ENCODE measurements at regions not wholly inside any gene's neighbourhood (a gene's known extent, or its start where the extent isn't known, plus 50 kb on each side); places are given as distances from the start of the nearest gene placed in this dataset.

DNA sequence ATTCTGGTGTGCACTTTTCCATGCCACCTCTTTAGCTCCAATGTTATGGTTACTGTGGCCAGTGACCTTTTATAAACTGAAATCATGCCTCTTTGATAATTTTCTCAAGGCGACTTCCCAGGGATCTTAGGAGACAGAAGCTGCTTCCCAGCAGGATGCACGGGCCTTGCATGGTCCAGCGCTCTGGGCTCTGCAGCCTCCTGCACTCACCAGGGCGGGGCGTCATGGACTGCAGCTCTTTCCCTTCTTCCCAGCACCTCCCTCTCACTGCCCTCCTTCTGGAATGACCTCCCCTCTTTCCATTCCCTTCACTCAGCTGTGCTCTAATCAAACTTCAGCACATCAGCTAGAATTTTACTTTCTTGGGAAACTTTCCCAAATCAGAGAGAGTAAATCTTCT is 318.3 kb downstream of the IRS2 start:
- TF ChIP-seq GATA2 (IDR thresholded peaks at IDR 0.05; ENCODE audit: low read depth, low read length) (no peak), GATA3 (IDR thresholded peaks at IDR 0.05; ENCODE audit: low read depth, low read length) (no peak)
